HCT116 (cell line): ENCODE measurements at regions not wholly inside any gene's neighbourhood (a gene's known extent, or its start where the extent isn't known, plus 50 kb on each side); places are given as distances from the start of the nearest gene placed in this dataset.

Experiments used
- ATAC-seq: fragments of 200-7000 bp; cut with Tn5 transposase; 2 replicates; pipeline ENCODE4 v1.9.1; 2020; ENCODE audit warnings: mild to moderate bottlenecking, moderate library complexity
- BruUV-seq: library from RNA; stranded (reverse); fragments of 400-500 nt; replicated peaks from 2 replicates; lab custom pipeline; 2021; lab: Mats Ljungman, UMichigan
- CTCF ChIA-PET: fragments of 300-600 bp; sonication (Branson Sonifier 250); formaldehyde crosslinking; loops from one replicate; lab custom pipeline; 2021; ENCODE audit warnings: antibody characterized with exemption; lab: Charles Lee
- POLR2A ChIA-PET: fragments of 300-600, 350-600 bp; sonication (Branson Sonifier 250); formaldehyde crosslinking; loops from one replicate; lab custom pipeline; 2021; ENCODE audit warnings: antibody characterized with exemption; lab: Charles Lee
- RAD21 ChIA-PET, 2 experiments: fragments of 300-600 bp; sonication (Branson Sonifier 250); formaldehyde crosslinking; loops; one replicate each; lab custom pipeline; 2023; ENCODE audit warnings: low total read pairs in 2 of 2; ENCODE audit not compliant: uncharacterized antibody in 2 of 2, unreplicated experiment in 2 of 2, low non-redundant PET in 1 of 2; lab: Charles Lee
- DNase-seq: peaks from one replicate; pipeline ENCODE4 v3.0.0-alpha.2; 2010; ENCODE audit warnings: low read depth, low spot score
- H2AFZ ChIP-seq: fragments of 200-600 bp; shearing (Covaris generic), sonication (generic); 2 replicates; pipeline ENCODE4 v1.6.1; 2017; ENCODE audit warnings: low read depth, mixed run types, mixed read lengths, antibody characterized with exemption, low read length; ENCODE audit not compliant: poor library complexity, severe bottlenecking
- H3K27ac ChIP-seq: 2 replicates; pipeline ENCODE4 v1.5.1; 2012; ENCODE audit warnings: low read depth, low read length
- H3K27me3 ChIP-seq: fragments of 200-600 bp; sonication (generic); 2 replicates; pipeline ENCODE4 v1.6.1; 2016; ENCODE audit warnings: mixed run types, low read length, mixed read lengths; ENCODE audit not compliant: insufficient read depth
- H3K36me3 ChIP-seq, 2 experiments: fragments of 200-500 bp in 1 of 2; fragments of 200-600 bp in 1 of 2; sonication (Bioruptor generic) in 1 of 2; sonication (generic) in 1 of 2; 2 replicates each; pipeline versions ENCODE4 v1.5.1 to v1.6.1; 2014 to 2016; ENCODE audit warnings: low read length in 2 of 2, inconsistent platforms in 1 of 2, mixed read lengths in 1 of 2, mixed run types in 1 of 2; ENCODE audit not compliant: insufficient read depth in 2 of 2, control insufficient read depth in 1 of 2
- H3K4me1 ChIP-seq, 2 experiments: fragments of 200-600 bp in 1 of 2; sonication (generic) in 1 of 2; 2 replicates each; pipeline versions ENCODE4 v1.5.1 to v1.6.1; 2012 to 2017; ENCODE audit warnings: low read length in 2 of 2, inconsistent platforms in 1 of 2, mild to moderate bottlenecking in 1 of 2, mixed read lengths in 1 of 2, mixed run types in 1 of 2, moderate library complexity in 1 of 2; ENCODE audit not compliant: insufficient read depth in 2 of 2, control insufficient read depth in 1 of 2
- H3K4me2 ChIP-seq: fragments of 200-600 bp; sonication (generic); 2 replicates; pipeline ENCODE4 v1.6.1; 2017; ENCODE audit warnings: mixed run types, low read length, mixed read lengths
- H3K4me3 ChIP-seq, 2 experiments: fragments of 200-600 bp in 1 of 2; sonication (generic) in 1 of 2; replicated peaks in 1 of 2; 2 replicates each; pipeline ENCODE4 v1.5.1; 2011 to 2016; ENCODE audit warnings: low read length in 2 of 2, control low read depth in 1 of 2, low read depth in 1 of 2, mild to moderate bottlenecking in 1 of 2, mixed read lengths in 1 of 2, mixed run types in 1 of 2
- H3K79me2 ChIP-seq: fragments of 200-600 bp; sonication (generic); 2 replicates; pipeline ENCODE4 v1.6.1; 2017; ENCODE audit warnings: mild to moderate bottlenecking, mixed run types, low read length, moderate library complexity, mixed read lengths; ENCODE audit not compliant: insufficient read depth
- H3K9ac ChIP-seq: fragments of 200-600 bp; sonication (generic); 2 replicates; pipeline ENCODE4 v1.6.1; 2016; ENCODE audit warnings: low read length, mixed read lengths
- H3K9me2 ChIP-seq: fragments of 200-600 bp; sonication (generic), shearing (Covaris generic); 2 replicates; pipeline ENCODE4 v1.6.1; 2017; ENCODE audit warnings: mixed run types, mild to moderate bottlenecking, moderate library complexity; ENCODE audit not compliant: insufficient read depth
- H3K9me3 ChIP-seq, 2 experiments: fragments of 200-500 bp in 1 of 2; fragments of 200-600 bp in 1 of 2; sonication (Bioruptor generic) in 1 of 2; sonication (generic) in 1 of 2; 2 replicates each; pipeline ENCODE4 v1.6.1; 2014 to 2017; ENCODE audit warnings: low read length in 2 of 2, mixed read lengths in 2 of 2, inconsistent platforms in 1 of 2, low read depth in 1 of 2, mild to moderate bottlenecking in 1 of 2, mixed run types in 1 of 2, moderate library complexity in 1 of 2; ENCODE audit not compliant: control insufficient read depth in 1 of 2, insufficient read depth in 1 of 2
- H4K20me1 ChIP-seq: fragments of 200-600 bp; sonication (generic), shearing (Covaris generic); 2 replicates; pipeline ENCODE4 v1.6.1; 2017; ENCODE audit warnings: mixed run types, mild to moderate bottlenecking, moderate library complexity; ENCODE audit not compliant: insufficient read depth
- ATF3 ChIP-seq: IDR thresholded peaks from 2 replicates; pipeline ENCODE4 v1.6.1; 2012
- CBX3 ChIP-seq: IDR thresholded peaks from 2 replicates; pipeline ENCODE4 v1.6.1; 2012; ENCODE audit warnings: low read depth
- CEBPB ChIP-seq: IDR thresholded peaks from 2 replicates; pipeline ENCODE4 v1.6.1; 2012; ENCODE audit warnings: low read depth
- EGR1 ChIP-seq: IDR thresholded peaks from 2 replicates; pipeline ENCODE4 v1.6.1; 2012; ENCODE audit warnings: low read depth
- EZH2phosphoT487 ChIP-seq: fragments of 200-600 bp; IDR thresholded peaks from 2 replicates; pipeline ENCODE4 v1.6.1; 2018; ENCODE audit warnings: antibody characterized with exemption, borderline replicate concordance
- FOSL1 ChIP-seq: IDR thresholded peaks from 2 replicates; pipeline ENCODE4 v1.6.1; 2012; ENCODE audit warnings: low read depth
- RAD21 ChIP-seq: IDR thresholded peaks from 2 replicates; pipeline ENCODE4 v1.6.1; 2012; ENCODE audit warnings: low read depth, mild to moderate bottlenecking
- SIN3A ChIP-seq: IDR thresholded peaks from 2 replicates; pipeline ENCODE4 v1.6.1; 2012; ENCODE audit warnings: low read depth
- SRF ChIP-seq: IDR thresholded peaks from 2 replicates; pipeline ENCODE4 v1.6.1; 2012; ENCODE audit warnings: low read depth
- TCF7L2 ChIP-seq: IDR thresholded peaks from 2 replicates; pipeline ENCODE4 v1.7.0; 2011; ENCODE audit warnings: borderline replicate concordance, inconsistent platforms; ENCODE audit not compliant: insufficient read depth, insufficient read length; ENCODE audit errors: extremely low read depth
- YY1 ChIP-seq: IDR thresholded peaks from 2 replicates; pipeline ENCODE4 v1.6.1; 2011; ENCODE audit warnings: low read length, low read depth, moderate library complexity, mild to moderate bottlenecking; ENCODE audit not compliant: insufficient replicate concordance; ENCODE audit errors: extremely low read depth
- ZBTB33 ChIP-seq: IDR thresholded peaks from 2 replicates; pipeline ENCODE4 v1.6.1; 2011; ENCODE audit warnings: mild to moderate bottlenecking, low read length, moderate library complexity; ENCODE audit not compliant: insufficient replicate concordance; ENCODE audit errors: extremely low read depth
- intact Hi-C: fragments of 100-400 bp; cut with micrococcal nuclease; formaldehyde crosslinking; loops from 2 replicates; pipeline ENCODE4 v1.10.0; 2022

DNA sequence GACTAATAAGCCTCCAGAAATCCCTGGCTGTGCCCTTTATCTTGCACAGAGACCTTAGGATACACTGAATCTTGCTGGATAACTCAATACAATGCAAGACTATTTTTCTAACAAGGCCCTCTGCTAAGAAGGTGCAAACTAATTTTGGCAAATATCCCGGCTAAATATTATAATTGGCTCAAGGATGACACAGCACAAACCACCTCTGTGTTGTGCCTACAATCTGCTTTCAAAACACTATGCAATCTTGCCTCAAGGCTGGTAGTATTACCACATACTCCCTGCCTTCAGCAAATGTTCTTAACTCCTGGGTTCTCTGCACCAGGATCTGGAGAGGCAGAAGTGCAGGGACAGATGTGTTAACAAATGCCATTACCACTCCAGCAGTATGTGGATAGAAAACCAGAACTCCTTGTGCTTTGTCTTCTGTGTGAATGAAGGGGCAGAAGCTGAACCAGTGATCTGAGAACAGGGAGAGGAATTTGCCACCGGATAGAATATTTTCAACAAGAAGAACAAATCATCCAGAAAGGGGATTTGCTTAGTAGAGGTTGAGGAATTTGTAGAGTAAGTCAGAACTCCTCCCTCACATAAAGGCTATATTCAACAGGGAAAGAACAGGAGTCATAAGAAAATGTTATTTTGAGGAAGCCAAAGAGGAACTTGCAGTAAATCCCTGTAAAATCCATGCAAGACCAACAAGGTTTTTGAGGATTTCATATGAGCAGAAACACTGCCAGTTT is 74.1 kb upstream of the SLC4A11 start:
- H3K79me2 ChIP-seq = no peaks in the 10 kb centered on the region
- ChIA-PET POLR2A (no interaction called here), CTCF (no interaction called here), RAD21 (no interaction called here)
- H3K4me3 ChIP-seq = no peak overlapping the region
- H3K27me3 ChIP-seq = no peaks in the 10 kb centered on the region
- no peaks in the 10 kb centered on the region; a peak in 1 of 4 replicates for H3K36me3 ChIP-seq
- H3K9ac ChIP-seq = no peak overlapping the region
- BruUV-seq = no TSS peak
- H3K4me2 ChIP-seq = no peak overlapping the region
- no peaks in the 10 kb centered on the region for H3K4me1 ChIP-seq
- intact Hi-C loops = no loop called here
- H2AFZ ChIP-seq = no peak overlapping the region
- no peaks in the 10 kb centered on the region for H3K9me3 ChIP-seq
- H3K9me2 ChIP-seq = no peaks in the 10 kb centered on the region
- no peak overlapping the region for H3K27ac ChIP-seq
- ATAC-seq = no peak
- TF ChIP-seq SIN3A (no peak), YY1 (no peak), CBX3 (no peak), CEBPB (no peak)
- H4K20me1 ChIP-seq = no peaks in the 10 kb centered on the region
- DNase-seq = no peak

- Histone ChIP-seq H3K4me2 (no peak overlapping the region), H3K27me3 (no peaks in the 10 kb centered on the region), H2AFZ (no peak overlapping the region), H3K9ac (no peak overlapping the region), H3K36me3 (peaks cover 0 to 7% of the 10 kb centered on the region in 2 experiments; a peak in 1 of 4 replicates), H3K79me2 (no peaks in the 10 kb centered on the region), H3K4me1 (no peaks in the 10 kb centered on the region), H4K20me1 (no peaks in the 10 kb centered on the region), H3K4me3 (no peak overlapping the region), H3K27ac (no peak overlapping the region), H3K9me2 (no peaks in the 10 kb centered on the region), H3K9me3 (no peaks in the 10 kb centered on the region)
- no peak for TF ChIP-seq EZH2phosphoT487
- no peak for TF ChIP-seq EGR1
- no peak for TF ChIP-seq RAD21
- TF ChIP-seq ZBTB33 = no peak
- no peak for TF ChIP-seq ATF3
- no peak for TF ChIP-seq FOSL1
- no peak for TF ChIP-seq TCF7L2
- TF ChIP-seq CEBPB = no peak
- no peak for TF ChIP-seq CBX3
- TF ChIP-seq YY1 = no peak
- TF ChIP-seq SRF = no peak
- no peak for TF ChIP-seq SIN3A
- ATAC-seq = no peak
- POLR2A ChIA-PET = no interaction called here
- CTCF ChIA-PET = interaction anchor here (1.0 kb wide), 1 partner anchor 39 kb away, joined by 3 read pairs; no protein-coding TSS in a partner anchor
- no TSS peak for BruUV-seq
- intact Hi-C loops = no loop called here
- RAD21 ChIA-PET = no interaction called here
- DNase-seq = no peak
These were observed 72.6 kb upstream of the SLC4A11 start for GRCh38 chr20:3311623-3312022.
